Lower leg skin (tissue), 4 donors: ENCODE measurements at regions not wholly inside any gene's neighbourhood (a gene's known extent, or its start where the extent isn't known, plus 50 kb on each side); places are given as distances from the start of the nearest gene placed in this dataset.

Experiments used
- DNase-seq, 2 donors: peaks; one replicate each; pipeline ENCODE4 v3.0.0-alpha.2; 2019; ENCODE audit warnings: low spot score in 2 of 2
- H3K4me3 ChIP-seq: fragments of 200-600 bp; sonication (generic); 2 replicates; pipeline ENCODE4 v1.5.1; 2017; ENCODE audit warnings: mild to moderate bottlenecking, low read depth; ENCODE audit not compliant: poor library complexity, severe bottlenecking
- POLR2A ChIP-seq, 2 donors: fragments of 450-650 bp; IDR thresholded peaks; one replicate each; pipeline ENCODE4 v1.6.1; 2016 to 2017; ENCODE audit warnings: antibody characterized with exemption in 2 of 2, mild to moderate bottlenecking in 1 of 2, moderate library complexity in 1 of 2
- WGBS, 2 donors: methylation state at CpG; one replicate each; pipeline ENCODE4 v1.1.5; 2018; 5-methylcytosine and 5-hydroxymethylcytosine counted together
- intact Hi-C: fragments of 100-400 bp; cut with DNase I; formaldehyde crosslinking; loops from one replicate; pipeline ENCODE4 v1.15.0; 2023; ENCODE audit warnings: low total_unique reads
- TF ChIP-seq, protein P1 (sequence below), 3 donors: fragments of 450-650 bp; IDR thresholded peaks; one replicate each; pipeline ENCODE4 v1.5.1; 2016; ENCODE audit warnings: antibody characterized with exemption in 3 of 3, mild to moderate bottlenecking in 3 of 3, moderate library complexity in 2 of 3

DNA sequence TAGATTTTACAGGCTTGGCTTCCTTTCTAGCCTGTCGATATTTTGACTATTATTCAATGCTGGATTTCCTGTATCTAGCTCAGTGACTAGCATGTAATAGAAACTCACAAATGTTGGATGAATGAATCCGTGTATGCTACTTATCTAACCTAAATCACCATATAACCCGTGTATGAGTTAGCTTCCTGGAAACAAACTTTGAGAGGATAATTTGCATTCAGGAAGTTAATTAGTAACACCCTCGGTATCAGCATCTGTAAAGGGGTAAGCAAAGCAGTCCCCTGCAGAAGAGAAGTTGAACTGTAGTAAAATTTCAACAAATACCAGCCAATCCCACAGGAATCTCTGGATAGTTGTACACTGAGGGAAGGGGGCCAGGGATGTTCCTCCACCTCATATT, 269.4 kb upstream of the LRATD1 start:
- WGBS, 2 donors, result 62 to 75% methylated on average over 4 of the region's 4 CpGs
- intact Hi-C loops, result no loop called here
- DNase-seq, result no peak
- no peak for TF ChIP-seq POLR2A (IDR thresholded peaks at IDR 0.05)
- TF ChIP-seq, protein P1, sequence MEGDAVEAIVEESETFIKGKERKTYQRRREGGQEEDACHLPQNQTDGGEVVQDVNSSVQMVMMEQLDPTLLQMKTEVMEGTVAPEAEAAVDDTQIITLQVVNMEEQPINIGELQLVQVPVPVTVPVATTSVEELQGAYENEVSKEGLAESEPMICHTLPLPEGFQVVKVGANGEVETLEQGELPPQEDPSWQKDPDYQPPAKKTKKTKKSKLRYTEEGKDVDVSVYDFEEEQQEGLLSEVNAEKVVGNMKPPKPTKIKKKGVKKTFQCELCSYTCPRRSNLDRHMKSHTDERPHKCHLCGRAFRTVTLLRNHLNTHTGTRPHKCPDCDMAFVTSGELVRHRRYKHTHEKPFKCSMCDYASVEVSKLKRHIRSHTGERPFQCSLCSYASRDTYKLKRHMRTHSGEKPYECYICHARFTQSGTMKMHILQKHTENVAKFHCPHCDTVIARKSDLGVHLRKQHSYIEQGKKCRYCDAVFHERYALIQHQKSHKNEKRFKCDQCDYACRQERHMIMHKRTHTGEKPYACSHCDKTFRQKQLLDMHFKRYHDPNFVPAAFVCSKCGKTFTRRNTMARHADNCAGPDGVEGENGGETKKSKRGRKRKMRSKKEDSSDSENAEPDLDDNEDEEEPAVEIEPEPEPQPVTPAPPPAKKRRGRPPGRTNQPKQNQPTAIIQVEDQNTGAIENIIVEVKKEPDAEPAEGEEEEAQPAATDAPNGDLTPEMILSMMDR (IDR thresholded peaks at IDR 0.05), result no peak
- no peak overlapping the region for H3K4me3 ChIP-seq

DNA sequence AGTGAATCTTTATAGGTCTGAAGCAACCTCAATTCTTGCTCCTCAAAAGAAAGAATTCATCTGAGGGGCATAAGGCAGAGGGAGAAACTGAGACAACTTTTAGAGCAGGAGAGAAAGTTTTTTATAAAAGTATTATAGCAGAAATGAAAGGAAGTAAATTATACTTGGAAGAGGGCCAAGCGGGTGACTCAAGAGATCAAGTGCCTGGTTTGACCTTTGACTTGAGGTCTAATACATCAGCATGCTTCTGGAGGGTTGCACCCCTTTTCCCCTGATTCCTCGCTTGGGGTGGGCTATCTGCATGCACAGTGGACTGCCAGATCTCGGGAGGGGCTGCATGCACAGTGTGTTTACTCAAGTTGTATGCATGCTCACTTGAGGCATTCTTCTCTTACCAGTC, 268.5 kb upstream of the LRATD1 start:
- intact Hi-C loops, result no loop called here
- no peak for TF ChIP-seq POLR2A (IDR thresholded peaks at IDR 0.05)
- TF ChIP-seq, protein P1 (IDR thresholded peaks at IDR 0.05), result no peak
- no peak for DNase-seq
- 73 to 85% methylated on average over 3 of the region's 3 CpGs for WGBS, 2 donors
- H3K4me3 ChIP-seq, result no peak overlapping the region

DNA sequence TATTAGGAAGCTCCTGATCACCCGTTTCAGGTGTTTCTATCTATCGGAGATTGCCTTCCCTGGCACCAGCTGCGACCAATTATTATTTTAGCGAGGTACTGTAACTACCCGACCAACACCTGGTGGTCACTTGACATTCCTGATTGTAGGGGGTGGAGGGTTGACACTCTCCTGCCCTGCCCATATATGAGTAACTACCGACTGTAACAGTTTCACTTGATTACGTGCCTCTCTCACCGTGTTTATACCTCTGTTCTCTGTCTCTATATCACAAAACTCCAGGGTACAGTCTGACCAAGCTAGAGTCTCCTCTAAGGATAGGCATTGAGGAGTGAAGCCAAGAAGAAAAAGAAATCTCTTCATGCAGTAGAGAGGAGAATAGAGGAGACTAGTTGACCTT, 268.0 kb upstream of the LRATD1 start:
- H3K4me3 ChIP-seq, result no peak overlapping the region
- 91 to 94% methylated on average over 8 of the region's 8 CpGs for WGBS, 2 donors
- DNase-seq, result no peak
- TF ChIP-seq POLR2A (IDR thresholded peaks at IDR 0.05), result no peak
- intact Hi-C loops, result no loop called here

DNA sequence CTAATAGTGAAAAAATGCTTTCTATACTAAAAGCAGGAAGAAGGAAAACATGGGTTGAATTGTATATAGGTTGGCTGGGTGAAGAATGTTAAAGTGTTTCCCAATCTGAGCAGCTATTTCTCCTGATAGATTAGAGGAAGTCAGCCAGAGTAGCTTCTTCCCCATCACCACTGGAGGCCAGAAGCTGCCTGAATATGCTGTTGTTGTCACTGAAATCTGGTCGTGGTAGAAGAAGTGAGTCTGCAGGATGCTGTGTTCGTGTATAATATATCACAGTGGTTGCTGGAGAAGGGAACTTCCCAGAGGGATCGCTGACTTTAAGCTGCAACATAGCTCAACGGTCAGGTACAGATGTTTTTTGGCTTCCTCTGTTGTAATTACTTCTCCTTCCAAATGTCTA, 247.5 kb upstream of the LRATD1 start:
- DNase-seq, result no peak
- TF ChIP-seq, protein P1 (IDR thresholded peaks at IDR 0.05), result no peak
- TF ChIP-seq POLR2A (IDR thresholded peaks at IDR 0.05), result no peak
- no peak overlapping the region for H3K4me3 ChIP-seq
- intact Hi-C loops, result no loop called here
- WGBS, 2 donors, result 9 to 16% methylated on average over 4 of the region's 4 CpGs

DNA sequence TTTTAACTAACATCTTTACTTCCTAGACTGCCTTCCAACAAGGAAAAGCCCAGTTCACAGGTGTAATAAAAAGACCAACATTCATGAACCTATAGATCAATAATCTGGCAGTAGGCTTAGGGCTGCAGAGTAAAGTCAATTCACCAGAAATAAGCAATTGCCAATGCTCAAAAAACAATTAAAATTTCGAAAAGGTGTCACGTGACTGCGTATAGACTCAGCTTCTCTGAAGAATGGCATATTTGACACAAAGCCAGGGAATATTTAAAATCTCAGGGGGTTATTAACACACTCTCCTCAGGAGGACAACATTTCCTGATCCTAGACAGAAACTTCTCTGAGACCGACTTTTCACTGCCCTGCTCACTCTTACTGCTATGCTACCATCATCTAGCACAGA, 245.2 kb upstream of the LRATD1 start:
- H3K4me3 ChIP-seq, result no peak overlapping the region
- TF ChIP-seq POLR2A (IDR thresholded peaks at IDR 0.05), result no peak
- TF ChIP-seq, protein P1 (IDR thresholded peaks at IDR 0.05), result no peak
- intact Hi-C loops, result no loop called here
- WGBS, 2 donors, result 89 to 90% methylated on average over 4 of the region's 4 CpGs
- no peak for DNase-seq

DNA sequence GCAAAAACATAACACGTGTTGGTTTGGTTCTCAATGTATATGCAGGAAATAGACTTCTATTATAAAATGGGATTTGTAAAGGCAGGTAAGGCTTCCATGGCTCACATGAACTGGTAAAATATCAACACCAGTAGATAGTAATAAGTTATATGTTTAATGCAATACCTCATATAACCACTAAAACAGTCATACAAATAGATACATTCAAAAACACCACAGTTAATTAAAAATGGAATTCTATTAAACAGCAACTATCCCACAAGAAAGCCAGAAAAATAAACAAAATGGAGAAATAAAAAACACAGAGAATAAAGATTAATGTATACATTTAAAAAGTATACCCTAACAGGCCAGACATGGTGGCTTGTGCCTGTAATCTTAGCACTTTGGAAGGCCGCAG, 243.8 kb upstream of the LRATD1 start:
- DNase-seq, result no peak
- H3K4me3 ChIP-seq, result no peak overlapping the region
- intact Hi-C loops, result no loop called here
- TF ChIP-seq, protein P1 (IDR thresholded peaks at IDR 0.05), result no peak
- no peak for TF ChIP-seq POLR2A (IDR thresholded peaks at IDR 0.05)
- 91% methylated on average over 2 of the region's 2 CpGs for WGBS, 2 donors
